ENCODE measurements at regions not wholly inside any gene's neighbourhood (a gene's known extent, or its start where the extent isn't known, plus 50 kb on each side); places are given as distances from the start of the nearest gene placed in this dataset.

DNA sequence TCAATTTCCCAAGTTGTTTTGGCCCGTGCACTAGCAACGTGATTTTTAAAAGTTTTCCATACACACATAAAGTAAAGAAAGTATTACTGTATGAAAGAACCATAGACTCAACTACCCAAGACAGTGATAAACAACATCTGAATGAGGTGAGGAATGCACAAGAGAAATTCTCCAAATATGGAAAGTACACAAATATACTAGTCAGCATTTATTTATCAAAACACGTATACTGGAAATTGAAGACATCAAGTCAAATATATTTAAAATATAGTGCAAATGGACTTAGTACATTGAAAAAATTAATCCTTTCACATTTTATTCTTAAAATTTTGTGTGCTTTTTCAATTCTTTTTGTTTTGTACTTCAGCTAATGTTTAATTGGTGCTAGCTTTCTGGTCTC lies 143.6 kb downstream of the ARL4A start:
- no peak for TF ChIP-seq POLR2AphosphoS5 (IDR thresholded peaks at IDR 0.05; ENCODE audit: low read length)
- no peak for TF ChIP-seq ZNF217 (IDR thresholded peaks at IDR 0.05)
- TF ChIP-seq, protein P1, sequence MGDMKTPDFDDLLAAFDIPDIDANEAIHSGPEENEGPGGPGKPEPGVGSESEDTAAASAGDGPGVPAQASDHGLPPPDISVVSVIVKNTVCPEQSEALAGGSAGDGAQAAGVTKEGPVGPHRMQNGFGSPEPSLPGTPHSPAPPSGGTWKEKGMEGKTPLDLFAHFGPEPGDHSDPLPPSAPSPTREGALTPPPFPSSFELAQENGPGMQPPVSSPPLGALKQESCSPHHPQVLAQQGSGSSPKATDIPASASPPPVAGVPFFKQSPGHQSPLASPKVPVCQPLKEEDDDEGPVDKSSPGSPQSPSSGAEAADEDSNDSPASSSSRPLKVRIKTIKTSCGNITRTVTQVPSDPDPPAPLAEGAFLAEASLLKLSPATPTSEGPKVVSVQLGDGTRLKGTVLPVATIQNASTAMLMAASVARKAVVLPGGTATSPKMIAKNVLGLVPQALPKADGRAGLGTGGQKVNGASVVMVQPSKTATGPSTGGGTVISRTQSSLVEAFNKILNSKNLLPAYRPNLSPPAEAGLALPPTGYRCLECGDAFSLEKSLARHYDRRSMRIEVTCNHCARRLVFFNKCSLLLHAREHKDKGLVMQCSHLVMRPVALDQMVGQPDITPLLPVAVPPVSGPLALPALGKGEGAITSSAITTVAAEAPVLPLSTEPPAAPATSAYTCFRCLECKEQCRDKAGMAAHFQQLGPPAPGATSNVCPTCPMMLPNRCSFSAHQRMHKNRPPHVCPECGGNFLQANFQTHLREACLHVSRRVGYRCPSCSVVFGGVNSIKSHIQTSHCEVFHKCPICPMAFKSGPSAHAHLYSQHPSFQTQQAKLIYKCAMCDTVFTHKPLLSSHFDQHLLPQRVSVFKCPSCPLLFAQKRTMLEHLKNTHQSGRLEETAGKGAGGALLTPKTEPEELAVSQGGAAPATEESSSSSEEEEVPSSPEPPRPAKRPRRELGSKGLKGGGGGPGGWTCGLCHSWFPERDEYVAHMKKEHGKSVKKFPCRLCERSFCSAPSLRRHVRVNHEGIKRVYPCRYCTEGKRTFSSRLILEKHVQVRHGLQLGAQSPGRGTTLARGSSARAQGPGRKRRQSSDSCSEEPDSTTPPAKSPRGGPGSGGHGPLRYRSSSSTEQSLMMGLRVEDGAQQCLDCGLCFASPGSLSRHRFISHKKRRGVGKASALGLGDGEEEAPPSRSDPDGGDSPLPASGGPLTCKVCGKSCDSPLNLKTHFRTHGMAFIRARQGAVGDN (IDR thresholded peaks at IDR 0.05): no peak
- no peak for TF ChIP-seq KDM1A (IDR thresholded peaks at IDR 0.05; ENCODE audit: borderline replicate concordance)
- TF ChIP-seq, protein P2, sequence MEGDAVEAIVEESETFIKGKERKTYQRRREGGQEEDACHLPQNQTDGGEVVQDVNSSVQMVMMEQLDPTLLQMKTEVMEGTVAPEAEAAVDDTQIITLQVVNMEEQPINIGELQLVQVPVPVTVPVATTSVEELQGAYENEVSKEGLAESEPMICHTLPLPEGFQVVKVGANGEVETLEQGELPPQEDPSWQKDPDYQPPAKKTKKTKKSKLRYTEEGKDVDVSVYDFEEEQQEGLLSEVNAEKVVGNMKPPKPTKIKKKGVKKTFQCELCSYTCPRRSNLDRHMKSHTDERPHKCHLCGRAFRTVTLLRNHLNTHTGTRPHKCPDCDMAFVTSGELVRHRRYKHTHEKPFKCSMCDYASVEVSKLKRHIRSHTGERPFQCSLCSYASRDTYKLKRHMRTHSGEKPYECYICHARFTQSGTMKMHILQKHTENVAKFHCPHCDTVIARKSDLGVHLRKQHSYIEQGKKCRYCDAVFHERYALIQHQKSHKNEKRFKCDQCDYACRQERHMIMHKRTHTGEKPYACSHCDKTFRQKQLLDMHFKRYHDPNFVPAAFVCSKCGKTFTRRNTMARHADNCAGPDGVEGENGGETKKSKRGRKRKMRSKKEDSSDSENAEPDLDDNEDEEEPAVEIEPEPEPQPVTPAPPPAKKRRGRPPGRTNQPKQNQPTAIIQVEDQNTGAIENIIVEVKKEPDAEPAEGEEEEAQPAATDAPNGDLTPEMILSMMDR (IDR thresholded peaks at IDR 0.05 in 2 of 3, conservative IDR thresholded peaks at IDR 0.05 in 1 of 3; ENCODE audit: control insufficient read depth in 2 of 3, extremely low read depth in 1 of 3, insufficient read depth in 1 of 3, low read depth in 3 of 3, low read length in 3 of 3): no peak
- no peak for TF ChIP-seq NR2C2 (IDR thresholded peaks at IDR 0.05; ENCODE audit: borderline replicate concordance, control insufficient read depth, insufficient read length, low read depth)
- no peak for TF ChIP-seq EZH2 (IDR thresholded peaks at IDR 0.05; ENCODE audit: borderline replicate concordance, control insufficient read depth, low read depth, low read length)
- no peak for TF ChIP-seq SMAD5 (IDR thresholded peaks at IDR 0.05; ENCODE audit: low read depth)
- TF ChIP-seq, protein P3, sequence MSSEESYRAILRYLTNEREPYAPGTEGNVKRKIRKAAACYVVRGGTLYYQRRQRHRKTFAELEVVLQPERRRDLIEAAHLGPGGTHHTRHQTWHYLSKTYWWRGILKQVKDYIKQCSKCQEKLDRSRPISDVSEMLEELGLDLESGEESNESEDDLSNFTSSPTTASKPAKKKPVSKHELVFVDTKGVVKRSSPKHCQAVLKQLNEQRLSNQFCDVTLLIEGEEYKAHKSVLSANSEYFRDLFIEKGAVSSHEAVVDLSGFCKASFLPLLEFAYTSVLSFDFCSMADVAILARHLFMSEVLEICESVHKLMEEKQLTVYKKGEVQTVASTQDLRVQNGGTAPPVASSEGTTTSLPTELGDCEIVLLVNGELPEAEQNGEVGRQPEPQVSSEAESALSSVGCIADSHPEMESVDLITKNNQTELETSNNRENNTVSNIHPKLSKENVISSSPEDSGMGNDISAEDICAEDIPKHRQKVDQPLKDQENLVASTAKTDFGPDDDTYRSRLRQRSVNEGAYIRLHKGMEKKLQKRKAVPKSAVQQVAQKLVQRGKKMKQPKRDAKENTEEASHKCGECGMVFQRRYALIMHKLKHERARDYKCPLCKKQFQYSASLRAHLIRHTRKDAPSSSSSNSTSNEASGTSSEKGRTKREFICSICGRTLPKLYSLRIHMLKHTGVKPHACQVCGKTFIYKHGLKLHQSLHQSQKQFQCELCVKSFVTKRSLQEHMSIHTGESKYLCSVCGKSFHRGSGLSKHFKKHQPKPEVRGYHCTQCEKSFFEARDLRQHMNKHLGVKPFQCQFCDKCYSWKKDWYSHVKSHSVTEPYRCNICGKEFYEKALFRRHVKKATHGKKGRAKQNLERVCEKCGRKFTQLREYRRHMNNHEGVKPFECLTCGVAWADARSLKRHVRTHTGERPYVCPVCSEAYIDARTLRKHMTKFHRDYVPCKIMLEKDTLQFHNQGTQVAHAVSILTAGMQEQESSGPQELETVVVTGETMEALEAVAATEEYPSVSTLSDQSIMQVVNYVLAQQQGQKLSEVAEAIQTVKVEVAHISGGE (CRISPR knock-in tag; IDR thresholded peaks at IDR 0.05): no peak
- TF ChIP-seq ZZZ3 (IDR thresholded peaks at IDR 0.05; ENCODE audit: control insufficient read depth, insufficient read length, low read depth): no peak

All from GM12878 (cell line).